Adrenal gland (tissue), 9 donors: ENCODE measurements at regions not wholly inside any gene's neighbourhood (a gene's known extent, or its start where the extent isn't known, plus 50 kb on each side); places are given as distances from the start of the nearest gene placed in this dataset.
A peak's percentile ranks its signal among the peaks of the same experiment; 100 is the strongest.
"Not testable (repeated sequence)": the region's sequence is repeated elsewhere in the genome, so short reads cannot be mapped to it uniquely, and the experiment has no call there.

Source experiments
- DNase-seq, 7 donors: peaks; one replicate each; pipeline ENCODE4 v3.0.0-alpha.2; 2019 to 2020
- H3K27ac ChIP-seq, 5 donors: fragments of 200-600 bp; sonication (generic) in 4 of 5; 1 replicate in 3 of 5; 2 replicates in 2 of 5; pipeline versions ENCODE4 v1.5.1 to v1.8.0; 2016 to 2020; ENCODE audit warnings: mild to moderate bottlenecking in 1 of 5
- H3K27me3 ChIP-seq: fragments of 200-600 bp; 2 replicates; pipeline ENCODE4 v1.8.0; 2021
- H3K36me3 ChIP-seq, 2 donors: fragments of 200-600 bp; replicated peaks in 1 of 2; 1 replicate in 1 of 2; 2 replicates in 1 of 2; pipeline versions ENCODE4 v1.5.1 to v1.8.0; 2018 to 2022
- H3K4me1 ChIP-seq, 2 donors: fragments of 200-600 bp; replicated peaks in 1 of 2; 1 replicate in 1 of 2; 2 replicates in 1 of 2; pipeline versions ENCODE4 v1.5.1 to v1.8.0; 2018 to 2021
- H3K4me3 ChIP-seq, 4 donors: fragments of 200-600 bp; sonication (generic) in 3 of 4; one replicate each; pipeline ENCODE4 v1.5.1; 2016 to 2018
- H3K9me3 ChIP-seq, 3 donors: fragments of 200-600 bp; sonication (generic) in 1 of 3; replicated peaks in 1 of 3; 1 replicate in 2 of 3; 2 replicates in 1 of 3; pipeline versions ENCODE4 v1.5.1 to v1.8.0; 2016 to 2021
- CTCF ChIP-seq, 6 experiments: fragments of 450-650 bp in 4 of 6; fragments of 200-600 bp in 2 of 6; sonication (generic) in 1 of 6; IDR thresholded peaks; 1 replicate in 5 of 6; 2 replicates in 1 of 6; pipeline versions ENCODE4 v1.5.1 to v1.8.0; 2016 to 2021; ENCODE audit warnings: antibody characterized with exemption in 6 of 6, mild to moderate bottlenecking in 2 of 6, moderate library complexity in 1 of 6
- POLR2A ChIP-seq, 2 donors: fragments of 450-650 bp; IDR thresholded peaks; one replicate each; pipeline ENCODE4 v1.6.1; 2017; ENCODE audit warnings: antibody characterized with exemption in 2 of 2, mild to moderate bottlenecking in 2 of 2, moderate library complexity in 1 of 2
- WGBS, 4 donors: extraction: QIAGEN DNeasy Blood & Tissue Kit in 2 of 4; methylation state at CpG; one replicate each; pipeline versions ENCODE4 v1.1.5 to v1.1.7; 2013 to 2017; 5-methylcytosine and 5-hydroxymethylcytosine counted together
- intact Hi-C, 2 donors: fragments of 100-400 bp; cut with DNase I; formaldehyde crosslinking; loops; one replicate each; pipeline versions ENCODE4 v1.14.1 to v1.15.0; 2022 to 2023
- donor health status: healthy with polysubstance abuse.
- donor health status: Bipolar disorder and iron deficiency.
- donor health status: DM: yes; HTN: yes; CAD: no.
- donor health status: DM: no; HTN: no; CAD: no.
- donor health status: DM: no; HTN: no; CAD: no.

- Histone ChIP-seq H3K4me1 (no peaks in the 10 kb centered on the region), H3K27me3 (no peaks in the 10 kb centered on the region), H3K4me3 (no peak overlapping the region), H3K9me3 (no peaks in the 10 kb centered on the region), H3K27ac (no peak overlapping the region), H3K36me3 (no peaks in the 10 kb centered on the region)
- 72 to 79% (median 77%) methylated on average over 12 of the region's 12 CpGs for WGBS, 4 donors
- peak in 1 of 7 donors; percentile 25 for DNase-seq
- TF ChIP-seq CTCF (IDR thresholded peaks at IDR 0.05) (no peak), POLR2A (IDR thresholded peaks at IDR 0.05) (no peak)
- intact Hi-C loops = no loop called here
These were observed 472.4 kb upstream of the SALL3 start for GRCh38 chr18:78507217-78507616.

GRCh38 chr18:78508228-78508824 is 471.3 kb upstream of the SALL3 start:
- DNase-seq = peak in 1 of 7 donors; percentile 29
- H3K4me3 ChIP-seq, H3K27ac ChIP-seq, H3K36me3 ChIP-seq, H3K9me3 ChIP-seq, intact Hi-C loops, H3K4me1 ChIP-seq, H3K27me3 ChIP-seq: not testable (repeated sequence)
- whole genome bisulfite sequencing, 4 donors = 82 to 87% (median 86%) methylated on average over 17 to 19 of the region's 19 CpGs

GRCh38 chr18:78510091-78510490 is 469.5 kb upstream of the SALL3 start:
- Histone ChIP-seq H3K4me3 (no peak overlapping the region), H3K27ac (no peak overlapping the region)
- WGBS, 4 donors = 36 to 57% (median 41%) methylated on average over 7 of the region's 7 CpGs

GRCh38 chr18:78510636-78511035 is 469.0 kb upstream of the SALL3 start:
- Histone ChIP-seq H3K4me1 (no peaks in the 10 kb centered on the region), H3K36me3 (no peaks in the 10 kb centered on the region), H3K27me3 (no peaks in the 10 kb centered on the region), H3K4me3 (no peak overlapping the region), H3K9me3 (no peaks in the 10 kb centered on the region), H3K27ac (no peak overlapping the region)
- intact Hi-C loops = no loop called here
- DNase-seq = peak in 1 of 7 donors; percentile 10
- no peak for TF ChIP-seq POLR2A (IDR thresholded peaks at IDR 0.05)
- TF ChIP-seq CTCF (IDR thresholded peaks at IDR 0.05) = no peak
- WGBS, 4 donors = 50 to 58% (median 53%) methylated on average over 7 of the region's 7 CpGs

More at GRCh38 chr18:78510091-78510490, 469.5 kb upstream of the SALL3 start:
- no peaks in the 10 kb centered on the region for H3K9me3 ChIP-seq
- H3K36me3 ChIP-seq = no peaks in the 10 kb centered on the region
- TF ChIP-seq POLR2A (IDR thresholded peaks at IDR 0.05) (no peak), CTCF (IDR thresholded peaks at IDR 0.05) (no peak)
- no peaks in the 10 kb centered on the region for H3K27me3 ChIP-seq
- intact Hi-C loops = no loop called here
- no peaks in the 10 kb centered on the region for H3K4me1 ChIP-seq
- no peak for DNase-seq
